B cell (primary cell): ENCODE measurements at regions not wholly inside any gene's neighbourhood (a gene's known extent, or its start where the extent isn't known, plus 50 kb on each side); places are given as distances from the start of the nearest gene placed in this dataset.

ENCODE experiments used
- ATAC-seq: fragments of 200-7000 bp; cut with Tn5 transposase; one replicate; pipeline ENCODE4 v1.10.0; 2021; ENCODE audit warnings: low read depth, mild to moderate bottlenecking, moderate number of reproducible peaks, moderate library complexity
- CTCF ChIA-PET: fragments of 350-600 bp; sonication (Branson Sonifier 250); formaldehyde crosslinking; loops from one replicate; lab custom pipeline; 2021; ENCODE audit warnings: antibody characterized with exemption, inconsistent platforms; lab: Charles Lee
- POLR2A ChIA-PET: fragments of 350-600 bp; sonication (Branson Sonifier 250); formaldehyde crosslinking; loops from one replicate; lab custom pipeline; 2021; ENCODE audit warnings: antibody characterized with exemption; lab: Charles Lee
- DNase-seq: peaks from one replicate; pipeline ENCODE4 v3.0.0; 2013
- H2AFZ ChIP-seq: 2 replicates; pipeline ENCODE4 v1.6.1; 2012; ENCODE audit warnings: mild to moderate bottlenecking, low read depth, low read length; ENCODE audit not compliant: insufficient read depth, poor library complexity, severe bottlenecking
- H3K27ac ChIP-seq, 2 donors: 1 replicate in 1 of 2; 2 replicates in 1 of 2; pipeline ENCODE4 v1.5.1; 2012 to 2013; ENCODE audit warnings: low read length in 2 of 2, mild to moderate bottlenecking in 2 of 2, moderate library complexity in 1 of 2
- H3K27me3 ChIP-seq, 4 experiments: fragments of 200-600 bp in 1 of 4; sonication (generic) in 1 of 4; replicated peaks in 1 of 4; 1 replicate in 2 of 4; 2 replicates in 2 of 4; pipeline versions ENCODE4 v1.6.1 to v1.7.0; 2013 to 2016; ENCODE audit warnings: low read length in 3 of 4, mild to moderate bottlenecking in 2 of 4, mixed read lengths in 1 of 4, moderate library complexity in 1 of 4; ENCODE audit not compliant: insufficient read depth in 4 of 4, control insufficient read depth in 3 of 4; ENCODE audit errors: control extremely low read depth in 1 of 4
- H3K36me3 ChIP-seq, 2 experiments: replicated peaks in 1 of 2; 1 replicate in 1 of 2; 2 replicates in 1 of 2; pipeline versions ENCODE4 v1.6.1 to v1.7.1; 2013; ENCODE audit warnings: low read length in 1 of 2; ENCODE audit not compliant: insufficient read depth in 2 of 2, control insufficient read depth in 1 of 2; ENCODE audit errors: control extremely low read depth in 1 of 2, extremely low read depth in 1 of 2
- H3K4me1 ChIP-seq, 2 donors: fragments of 200-600 bp in 1 of 2; sonication (generic) in 1 of 2; 1 replicate in 1 of 2; 2 replicates in 1 of 2; pipeline versions ENCODE4 v1.5.1 to v1.6.1; 2013 to 2017; ENCODE audit warnings: low read length in 2 of 2; ENCODE audit not compliant: control insufficient read depth in 2 of 2, insufficient read depth in 2 of 2
- H3K4me2 ChIP-seq: replicated peaks from 2 replicates; pipeline ENCODE3; 2012; ENCODE audit warnings: mild to moderate bottlenecking, low read depth, low read length; ENCODE audit not compliant: poor library complexity, severe bottlenecking
- H3K4me3 ChIP-seq, 5 experiments: fragments of 200-600 bp in 1 of 5; sonication (generic) in 1 of 5; 1 replicate in 3 of 5; 2 replicates in 2 of 5; pipeline versions ENCODE4 v1.5.1 to v1.7.0; 2011 to 2016; ENCODE audit warnings: low read length in 4 of 5, mild to moderate bottlenecking in 4 of 5, low read depth in 2 of 5, control low read depth in 1 of 5, moderate library complexity in 1 of 5; ENCODE audit not compliant: insufficient read depth in 1 of 5; ENCODE audit errors: control extremely low read depth in 1 of 5, extremely low read depth in 1 of 5
- H3K79me2 ChIP-seq: fragments of 200-600 bp; sonication (generic); one replicate; pipeline ENCODE4 v1.6.0; 2016; ENCODE audit warnings: low read length; ENCODE audit not compliant: control insufficient read depth, insufficient read depth
- H3K9ac ChIP-seq: fragments of 200-600 bp; sonication (generic); 2 replicates; pipeline ENCODE4 v1.6.1; 2017; ENCODE audit warnings: mild to moderate bottlenecking, low read length, moderate library complexity
- H3K9me3 ChIP-seq, 3 donors: one replicate each; pipeline versions ENCODE4 v1.6.1 to v1.7.1; 2013; ENCODE audit warnings: low read length in 2 of 3; ENCODE audit not compliant: control insufficient read depth in 2 of 3, insufficient read depth in 1 of 3; ENCODE audit errors: control extremely low read depth in 1 of 3
- H4K20me1 ChIP-seq: 2 replicates; pipeline ENCODE4 v1.6.0; 2012; ENCODE audit warnings: mild to moderate bottlenecking, low read length; ENCODE audit not compliant: insufficient read depth, control insufficient read depth, poor library complexity, severe bottlenecking
- H3K27ac Mint-ChIP-seq: one replicate; pipeline ENCODE4 v1.8.0; 2021; ENCODE audit warnings: mixed read lengths
- H3K27me3 Mint-ChIP-seq: one replicate; pipeline ENCODE4 v1.8.0; 2021; ENCODE audit warnings: mixed read lengths
- H3K4me1 Mint-ChIP-seq: one replicate; pipeline ENCODE4 v1.8.0; 2021; ENCODE audit warnings: mixed read lengths
- H3K4me3 Mint-ChIP-seq: one replicate; pipeline ENCODE4 v1.8.0; 2021; ENCODE audit warnings: mixed read lengths
- H3K9me3 Mint-ChIP-seq: one replicate; pipeline ENCODE4 v1.8.0; 2022; ENCODE audit warnings: mixed read lengths; ENCODE audit not compliant: insufficient read depth
- EZH2 ChIP-seq: IDR thresholded peaks from 2 replicates; pipeline ENCODE4 v1.6.1; 2012; ENCODE audit warnings: borderline replicate concordance, low read depth, mild to moderate bottlenecking, moderate library complexity, low read length; ENCODE audit not compliant: insufficient read depth, poor library complexity, severe bottlenecking
- whole genome bisulfite sequencing: methylation state at CpG from one replicate; pipeline ENCODE4 v1.1.5; 2013; ENCODE audit warnings: missing lambda C conversion rate; ENCODE audit not compliant: insufficient coverage; 5-methylcytosine and 5-hydroxymethylcytosine counted together
- intact Hi-C: fragments of 100-400 bp; cut with micrococcal nuclease; formaldehyde crosslinking; loops from one replicate; pipeline ENCODE4 v1.10.0; 2022
- TF ChIP-seq, protein P1 (sequence below): fragments of 200-600 bp; IDR thresholded peaks from one replicate; pipeline ENCODE4 v1.8.0; 2022; ENCODE audit warnings: antibody characterized with exemption, mild to moderate bottlenecking

DNA sequence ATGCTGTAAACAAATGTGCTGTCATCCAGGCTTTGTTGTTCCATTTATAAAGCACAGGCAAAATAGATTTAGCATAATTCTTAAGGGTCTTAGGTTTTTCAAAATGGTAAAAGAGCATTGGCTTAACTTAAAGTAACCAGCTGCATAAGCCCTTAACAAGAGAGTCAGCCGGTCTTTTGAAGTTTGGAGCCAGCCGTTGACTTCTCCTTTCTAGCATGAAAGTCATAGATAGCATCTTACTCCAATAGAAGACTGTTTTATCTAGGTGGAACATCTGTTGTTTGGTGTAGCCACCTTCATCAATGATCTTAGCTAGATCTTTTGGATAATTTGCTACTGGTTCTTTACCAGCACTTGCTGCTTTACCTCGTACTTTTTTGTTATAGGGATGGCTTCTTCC, 297.5 kb upstream of the DCBLD2 start:
- POLR2A ChIA-PET, result no interaction called here

DNA sequence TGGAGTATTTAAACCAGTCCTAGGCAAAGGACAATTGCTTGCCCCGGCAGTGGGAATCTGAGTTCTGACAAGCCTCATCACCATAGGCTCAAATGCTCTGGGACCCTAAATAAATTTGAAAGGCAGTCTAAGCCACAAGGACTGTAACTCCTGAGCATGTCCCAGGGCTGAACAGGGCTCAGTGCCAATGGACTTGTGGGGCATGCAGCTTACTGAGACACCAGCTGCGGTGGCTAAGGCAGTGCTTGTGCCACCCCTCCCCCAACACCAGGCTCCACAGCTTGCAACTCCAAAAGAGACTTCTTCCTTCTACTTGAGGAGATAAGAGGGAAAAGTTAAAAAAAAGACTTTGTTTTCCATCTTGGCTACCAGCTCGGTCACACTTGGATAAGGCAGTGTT, 289.7 kb upstream of the DCBLD2 start:
- Mint-ChIP-seq H3K27ac (no peak overlapping the region), H3K4me1 (no peaks in the 10 kb centered on the region), H3K9me3 (no peaks in the 10 kb centered on the region), H3K27me3 (no peaks in the 10 kb centered on the region), H3K4me3 (no peak overlapping the region)
- Histone ChIP-seq H3K27ac (no peak overlapping the region), H3K79me2 (no peaks in the 10 kb centered on the region), H4K20me1 (no peaks in the 10 kb centered on the region), H3K27me3 (no peaks in the 10 kb centered on the region), H2AFZ (no peak overlapping the region), H3K9me3 (peaks cover 0 to 6% (median 0%) of the 10 kb centered on the region in 3 donors), H3K4me2 (no peak overlapping the region), H3K9ac (no peak overlapping the region), H3K4me1 (no peaks in the 10 kb centered on the region), H3K4me3 (no peak overlapping the region), H3K36me3 (no peaks in the 10 kb centered on the region)
- CTCF ChIA-PET, result no interaction called here
- WGBS, result 93% methylated on average over 2 of the region's 3 CpGs
- intact Hi-C loops, result no loop called here
- TF ChIP-seq, protein P1, sequence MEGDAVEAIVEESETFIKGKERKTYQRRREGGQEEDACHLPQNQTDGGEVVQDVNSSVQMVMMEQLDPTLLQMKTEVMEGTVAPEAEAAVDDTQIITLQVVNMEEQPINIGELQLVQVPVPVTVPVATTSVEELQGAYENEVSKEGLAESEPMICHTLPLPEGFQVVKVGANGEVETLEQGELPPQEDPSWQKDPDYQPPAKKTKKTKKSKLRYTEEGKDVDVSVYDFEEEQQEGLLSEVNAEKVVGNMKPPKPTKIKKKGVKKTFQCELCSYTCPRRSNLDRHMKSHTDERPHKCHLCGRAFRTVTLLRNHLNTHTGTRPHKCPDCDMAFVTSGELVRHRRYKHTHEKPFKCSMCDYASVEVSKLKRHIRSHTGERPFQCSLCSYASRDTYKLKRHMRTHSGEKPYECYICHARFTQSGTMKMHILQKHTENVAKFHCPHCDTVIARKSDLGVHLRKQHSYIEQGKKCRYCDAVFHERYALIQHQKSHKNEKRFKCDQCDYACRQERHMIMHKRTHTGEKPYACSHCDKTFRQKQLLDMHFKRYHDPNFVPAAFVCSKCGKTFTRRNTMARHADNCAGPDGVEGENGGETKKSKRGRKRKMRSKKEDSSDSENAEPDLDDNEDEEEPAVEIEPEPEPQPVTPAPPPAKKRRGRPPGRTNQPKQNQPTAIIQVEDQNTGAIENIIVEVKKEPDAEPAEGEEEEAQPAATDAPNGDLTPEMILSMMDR, result no peak
- no peak for TF ChIP-seq EZH2
- POLR2A ChIA-PET, result no interaction called here
- DNase-seq (no peak), ATAC-seq (no peak)

More for the DNA sequence above, 297.5 kb upstream of the DCBLD2 start:
- Histone ChIP-seq H3K36me3 (no peaks in the 10 kb centered on the region), H2AFZ (no peak overlapping the region), H3K4me1 (no peaks in the 10 kb centered on the region), H3K4me2 (no peak overlapping the region), H3K9ac (no peak overlapping the region), H3K27me3 (no peaks in the 10 kb centered on the region), H3K79me2 (no peaks in the 10 kb centered on the region), H3K4me3 (no peak overlapping the region), H3K9me3 (peaks cover 0 to 1% (median 0%) of the 10 kb centered on the region in 3 donors), H3K27ac (no peak overlapping the region), H4K20me1 (no peaks in the 10 kb centered on the region)
- DNase-seq (no peak), ATAC-seq (no peak)
- TF ChIP-seq, protein P1, result no peak
- no peak for TF ChIP-seq EZH2
- Mint-ChIP-seq H3K27me3 (no peaks in the 10 kb centered on the region), H3K27ac (no peak overlapping the region), H3K9me3 (no peaks in the 10 kb centered on the region), H3K4me3 (no peak overlapping the region), H3K4me1 (no peaks in the 10 kb centered on the region)
- WGBS, result no CpG with 5 or more reads among the region's 3 CpGs
- intact Hi-C loops, result no loop called here
- CTCF ChIA-PET, result interaction anchor here (0.6 kb wide), 1 partner anchor 32 kb away, joined by 3 read pairs; no protein-coding TSS in a partner anchor
